HCT116 (cell line): ENCODE measurements at regions not wholly inside any gene's neighbourhood (a gene's known extent, or its start where the extent isn't known, plus 50 kb on each side); places are given as distances from the start of the nearest gene placed in this dataset.

Experiments
- ATAC-seq: fragments of 200-7000 bp; cut with Tn5 transposase; 2 replicates; pipeline ENCODE4 v1.9.1; 2020; ENCODE audit warnings: mild to moderate bottlenecking, moderate library complexity
- BruUV-seq: library from RNA; stranded (reverse); fragments of 400-500 nt; replicated peaks from 2 replicates; lab custom pipeline; 2021; lab: Mats Ljungman, UMichigan
- CTCF ChIA-PET: fragments of 300-600 bp; sonication (Branson Sonifier 250); formaldehyde crosslinking; loops from one replicate; lab custom pipeline; 2021; ENCODE audit warnings: antibody characterized with exemption; lab: Charles Lee
- POLR2A ChIA-PET: fragments of 300-600, 350-600 bp; sonication (Branson Sonifier 250); formaldehyde crosslinking; loops from one replicate; lab custom pipeline; 2021; ENCODE audit warnings: antibody characterized with exemption; lab: Charles Lee
- RAD21 ChIA-PET, 2 experiments: fragments of 300-600 bp; sonication (Branson Sonifier 250); formaldehyde crosslinking; loops; one replicate each; lab custom pipeline; 2023; ENCODE audit warnings: low total read pairs in 2 of 2; ENCODE audit not compliant: uncharacterized antibody in 2 of 2, unreplicated experiment in 2 of 2, low non-redundant PET in 1 of 2; lab: Charles Lee
- DNase-seq: peaks from one replicate; pipeline ENCODE4 v3.0.0-alpha.2; 2010; ENCODE audit warnings: low read depth, low spot score
- H2AFZ ChIP-seq: fragments of 200-600 bp; shearing (Covaris generic), sonication (generic); 2 replicates; pipeline ENCODE4 v1.6.1; 2017; ENCODE audit warnings: low read depth, mixed run types, mixed read lengths, antibody characterized with exemption, low read length; ENCODE audit not compliant: poor library complexity, severe bottlenecking
- H3K27ac ChIP-seq: 2 replicates; pipeline ENCODE4 v1.5.1; 2012; ENCODE audit warnings: low read depth, low read length
- H3K27me3 ChIP-seq: fragments of 200-600 bp; sonication (generic); 2 replicates; pipeline ENCODE4 v1.6.1; 2016; ENCODE audit warnings: mixed run types, low read length, mixed read lengths; ENCODE audit not compliant: insufficient read depth
- H3K36me3 ChIP-seq, 2 experiments: fragments of 200-500 bp in 1 of 2; fragments of 200-600 bp in 1 of 2; sonication (Bioruptor generic) in 1 of 2; sonication (generic) in 1 of 2; 2 replicates each; pipeline versions ENCODE4 v1.5.1 to v1.6.1; 2014 to 2016; ENCODE audit warnings: low read length in 2 of 2, inconsistent platforms in 1 of 2, mixed read lengths in 1 of 2, mixed run types in 1 of 2; ENCODE audit not compliant: insufficient read depth in 2 of 2, control insufficient read depth in 1 of 2
- H3K4me1 ChIP-seq, 2 experiments: fragments of 200-600 bp in 1 of 2; sonication (generic) in 1 of 2; 2 replicates each; pipeline versions ENCODE4 v1.5.1 to v1.6.1; 2012 to 2017; ENCODE audit warnings: low read length in 2 of 2, inconsistent platforms in 1 of 2, mild to moderate bottlenecking in 1 of 2, mixed read lengths in 1 of 2, mixed run types in 1 of 2, moderate library complexity in 1 of 2; ENCODE audit not compliant: insufficient read depth in 2 of 2, control insufficient read depth in 1 of 2
- H3K4me2 ChIP-seq: fragments of 200-600 bp; sonication (generic); 2 replicates; pipeline ENCODE4 v1.6.1; 2017; ENCODE audit warnings: mixed run types, low read length, mixed read lengths
- H3K4me3 ChIP-seq, 2 experiments: fragments of 200-600 bp in 1 of 2; sonication (generic) in 1 of 2; replicated peaks in 1 of 2; 2 replicates each; pipeline ENCODE4 v1.5.1; 2011 to 2016; ENCODE audit warnings: low read length in 2 of 2, control low read depth in 1 of 2, low read depth in 1 of 2, mild to moderate bottlenecking in 1 of 2, mixed read lengths in 1 of 2, mixed run types in 1 of 2
- H3K79me2 ChIP-seq: fragments of 200-600 bp; sonication (generic); 2 replicates; pipeline ENCODE4 v1.6.1; 2017; ENCODE audit warnings: mild to moderate bottlenecking, mixed run types, low read length, moderate library complexity, mixed read lengths; ENCODE audit not compliant: insufficient read depth
- H3K9ac ChIP-seq: fragments of 200-600 bp; sonication (generic); 2 replicates; pipeline ENCODE4 v1.6.1; 2016; ENCODE audit warnings: low read length, mixed read lengths
- H3K9me2 ChIP-seq: fragments of 200-600 bp; sonication (generic), shearing (Covaris generic); 2 replicates; pipeline ENCODE4 v1.6.1; 2017; ENCODE audit warnings: mixed run types, mild to moderate bottlenecking, moderate library complexity; ENCODE audit not compliant: insufficient read depth
- H3K9me3 ChIP-seq, 2 experiments: fragments of 200-500 bp in 1 of 2; fragments of 200-600 bp in 1 of 2; sonication (Bioruptor generic) in 1 of 2; sonication (generic) in 1 of 2; 2 replicates each; pipeline ENCODE4 v1.6.1; 2014 to 2017; ENCODE audit warnings: low read length in 2 of 2, mixed read lengths in 2 of 2, inconsistent platforms in 1 of 2, low read depth in 1 of 2, mild to moderate bottlenecking in 1 of 2, mixed run types in 1 of 2, moderate library complexity in 1 of 2; ENCODE audit not compliant: control insufficient read depth in 1 of 2, insufficient read depth in 1 of 2
- H4K20me1 ChIP-seq: fragments of 200-600 bp; sonication (generic), shearing (Covaris generic); 2 replicates; pipeline ENCODE4 v1.6.1; 2017; ENCODE audit warnings: mixed run types, mild to moderate bottlenecking, moderate library complexity; ENCODE audit not compliant: insufficient read depth
- CBX3 ChIP-seq: IDR thresholded peaks from 2 replicates; pipeline ENCODE4 v1.6.1; 2012; ENCODE audit warnings: low read depth
- EGR1 ChIP-seq: IDR thresholded peaks from 2 replicates; pipeline ENCODE4 v1.6.1; 2012; ENCODE audit warnings: low read depth
- ELF1 ChIP-seq: IDR thresholded peaks from 2 replicates; pipeline ENCODE4 v1.6.1; 2012; ENCODE audit warnings: low read depth, borderline replicate concordance
- JUND ChIP-seq: IDR thresholded peaks from 2 replicates; pipeline ENCODE4 v1.6.1; 2012
- POLR2A ChIP-seq: IDR thresholded peaks from 2 replicates; pipeline ENCODE4 v1.7.0; 2011; ENCODE audit warnings: borderline replicate concordance; ENCODE audit not compliant: insufficient read depth, insufficient read length; ENCODE audit errors: extremely low read depth
- POLR2AphosphoS5 ChIP-seq: IDR thresholded peaks from 2 replicates; pipeline ENCODE4 v1.6.1; 2011; ENCODE audit warnings: mild to moderate bottlenecking, low read depth, low read length, moderate library complexity
- RAD21 ChIP-seq: IDR thresholded peaks from 2 replicates; pipeline ENCODE4 v1.6.1; 2012; ENCODE audit warnings: low read depth, mild to moderate bottlenecking
- REST ChIP-seq: IDR thresholded peaks from 2 replicates; pipeline ENCODE4 v1.6.1; 2012; ENCODE audit warnings: low read depth
- SIN3A ChIP-seq: IDR thresholded peaks from 2 replicates; pipeline ENCODE4 v1.6.1; 2012; ENCODE audit warnings: low read depth
- SP1 ChIP-seq: IDR thresholded peaks from 2 replicates; pipeline ENCODE4 v1.6.1; 2012; ENCODE audit warnings: low read depth
- TCF7L2 ChIP-seq: IDR thresholded peaks from 2 replicates; pipeline ENCODE4 v1.7.0; 2011; ENCODE audit warnings: borderline replicate concordance, inconsistent platforms; ENCODE audit not compliant: insufficient read depth, insufficient read length; ENCODE audit errors: extremely low read depth
- ZFX ChIP-seq: fragments of 450-650 bp; IDR thresholded peaks from 2 replicates; pipeline ENCODE4 v1.6.1; 2017
- ZNF274 ChIP-seq: fragments of 200-500 bp; sonication (Bioruptor generic); IDR thresholded peaks from 2 replicates; pipeline ENCODE4 v1.6.1; 2014; ENCODE audit warnings: mild to moderate bottlenecking, low read depth, low read length, inconsistent platforms
- intact Hi-C: fragments of 100-400 bp; cut with micrococcal nuclease; formaldehyde crosslinking; loops from 2 replicates; pipeline ENCODE4 v1.10.0; 2022
- TF ChIP-seq, protein P1 (sequence below): IDR thresholded peaks from 2 replicates; pipeline ENCODE4 v1.6.1; 2012
- TF ChIP-seq, protein P2 (sequence below), 3 experiments: fragments of 200-600 bp in 1 of 3; sonication (generic) in 1 of 3; IDR thresholded peaks in 2 of 3; conservative IDR thresholded peaks in 1 of 3; 2 replicates each; pipeline ENCODE4 v1.5.1; 2012 to 2017; ENCODE audit warnings: low read depth in 2 of 3, low read length in 2 of 3, antibody characterized with exemption in 1 of 3, borderline replicate concordance in 1 of 3, control low read depth in 1 of 3, mild to moderate bottlenecking in 1 of 3, mixed read lengths in 1 of 3, mixed run types in 1 of 3, moderate library complexity in 1 of 3; ENCODE audit not compliant: insufficient read depth in 1 of 3

DNA sequence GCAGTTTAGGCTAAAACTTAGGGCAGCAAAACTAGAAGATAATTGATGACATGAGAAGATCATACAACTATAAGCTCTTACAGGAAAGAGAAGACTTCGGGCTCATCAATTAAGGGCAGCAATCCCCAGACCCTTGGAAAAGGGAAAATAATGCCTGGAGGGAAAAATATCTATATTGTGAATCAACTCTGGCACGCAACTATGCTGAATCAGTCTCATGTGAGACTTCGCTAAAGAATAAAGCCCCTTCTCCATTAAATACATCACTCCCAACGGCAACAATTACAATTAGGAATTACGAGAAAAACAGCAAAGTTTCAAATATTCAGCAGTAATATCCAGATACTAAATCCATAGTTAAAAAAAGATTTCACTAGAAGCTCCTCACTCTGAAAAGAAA is 2016.8 kb upstream of the IGFBP7 start (continued):
- no peak for TF ChIP-seq REST
- TF ChIP-seq ZFX = no peak
- TF ChIP-seq SP1 = no peak
- no peak for TF ChIP-seq ELF1
- TF ChIP-seq POLR2A = no peak
- no peak for TF ChIP-seq POLR2AphosphoS5
- TF ChIP-seq RAD21 = no peak
- TF ChIP-seq EGR1 = no peak
- no peak for TF ChIP-seq CBX3

DNA sequence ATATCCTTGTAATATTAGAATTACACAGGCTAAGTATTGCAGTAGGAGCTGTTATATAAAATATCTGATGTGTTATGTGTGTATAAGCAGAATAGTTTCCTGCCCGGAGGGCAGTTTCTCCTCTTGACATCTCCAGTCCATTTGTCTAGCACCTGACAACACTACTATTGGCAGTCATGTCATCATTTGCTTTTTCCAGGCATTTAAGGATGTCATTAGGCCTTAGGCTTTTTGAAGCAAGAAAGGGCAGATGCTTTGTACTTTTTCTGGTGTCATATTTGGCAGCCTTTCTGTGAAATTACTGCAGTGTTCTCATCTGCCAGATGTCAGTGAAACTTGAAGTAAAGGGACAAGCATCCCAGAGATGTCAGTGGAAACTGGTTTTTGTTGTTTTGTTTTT is 2017.6 kb upstream of the IGFBP7 start:
- no peaks in the 10 kb centered on the region for H4K20me1 ChIP-seq
- no peak overlapping the region for H3K4me2 ChIP-seq
- H3K27me3 ChIP-seq = no peaks in the 10 kb centered on the region
- intact Hi-C loops = no loop called here
- H3K9me2 ChIP-seq = no peaks in the 10 kb centered on the region
- RAD21 ChIA-PET = no interaction called here
- H3K4me3 ChIP-seq = no peak overlapping the region
- H2AFZ ChIP-seq = no peak overlapping the region
- POLR2A ChIA-PET = no interaction called here
- H3K9me3 ChIP-seq = peaks cover 13 to 20% of the 10 kb centered on the region in 2 experiments; a peak in 3 of 4 replicates
- no peaks in the 10 kb centered on the region for H3K79me2 ChIP-seq
- H3K27ac ChIP-seq = no peak overlapping the region
- BruUV-seq = no TSS peak
- ATAC-seq (no peak), DNase-seq (no peak)
- CTCF ChIA-PET = no interaction called here
- no peaks in the 10 kb centered on the region for H3K36me3 ChIP-seq
- no peaks in the 10 kb centered on the region for H3K4me1 ChIP-seq
- no peak overlapping the region for H3K9ac ChIP-seq
- TF ChIP-seq, protein P1, sequence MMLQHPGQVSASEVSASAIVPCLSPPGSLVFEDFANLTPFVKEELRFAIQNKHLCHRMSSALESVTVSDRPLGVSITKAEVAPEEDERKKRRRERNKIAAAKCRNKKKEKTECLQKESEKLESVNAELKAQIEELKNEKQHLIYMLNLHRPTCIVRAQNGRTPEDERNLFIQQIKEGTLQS = no peak
- TF ChIP-seq SIN3A (no peak), CBX3 (no peak), JUND (no peak), TCF7L2 (no peak), SP1 (no peak), ZNF274 (no peak), REST (no peak)
- TF ChIP-seq, protein P2, sequence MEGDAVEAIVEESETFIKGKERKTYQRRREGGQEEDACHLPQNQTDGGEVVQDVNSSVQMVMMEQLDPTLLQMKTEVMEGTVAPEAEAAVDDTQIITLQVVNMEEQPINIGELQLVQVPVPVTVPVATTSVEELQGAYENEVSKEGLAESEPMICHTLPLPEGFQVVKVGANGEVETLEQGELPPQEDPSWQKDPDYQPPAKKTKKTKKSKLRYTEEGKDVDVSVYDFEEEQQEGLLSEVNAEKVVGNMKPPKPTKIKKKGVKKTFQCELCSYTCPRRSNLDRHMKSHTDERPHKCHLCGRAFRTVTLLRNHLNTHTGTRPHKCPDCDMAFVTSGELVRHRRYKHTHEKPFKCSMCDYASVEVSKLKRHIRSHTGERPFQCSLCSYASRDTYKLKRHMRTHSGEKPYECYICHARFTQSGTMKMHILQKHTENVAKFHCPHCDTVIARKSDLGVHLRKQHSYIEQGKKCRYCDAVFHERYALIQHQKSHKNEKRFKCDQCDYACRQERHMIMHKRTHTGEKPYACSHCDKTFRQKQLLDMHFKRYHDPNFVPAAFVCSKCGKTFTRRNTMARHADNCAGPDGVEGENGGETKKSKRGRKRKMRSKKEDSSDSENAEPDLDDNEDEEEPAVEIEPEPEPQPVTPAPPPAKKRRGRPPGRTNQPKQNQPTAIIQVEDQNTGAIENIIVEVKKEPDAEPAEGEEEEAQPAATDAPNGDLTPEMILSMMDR (IDR thresholded peaks at IDR 0.05 in 2 of 3, conservative IDR thresholded peaks at IDR 0.05 in 1 of 3; ENCODE audit: borderline replicate concordance in 1 of 3, insufficient read depth in 1 of 3, low read depth in 2 of 3, low read length in 2 of 3) = no peak
